ENCODE measurements at regions not wholly inside any gene's neighbourhood (a gene's known extent, or its start where the extent isn't known, plus 50 kb on each side); places are given as distances from the start of the nearest gene placed in this dataset.

DNA sequence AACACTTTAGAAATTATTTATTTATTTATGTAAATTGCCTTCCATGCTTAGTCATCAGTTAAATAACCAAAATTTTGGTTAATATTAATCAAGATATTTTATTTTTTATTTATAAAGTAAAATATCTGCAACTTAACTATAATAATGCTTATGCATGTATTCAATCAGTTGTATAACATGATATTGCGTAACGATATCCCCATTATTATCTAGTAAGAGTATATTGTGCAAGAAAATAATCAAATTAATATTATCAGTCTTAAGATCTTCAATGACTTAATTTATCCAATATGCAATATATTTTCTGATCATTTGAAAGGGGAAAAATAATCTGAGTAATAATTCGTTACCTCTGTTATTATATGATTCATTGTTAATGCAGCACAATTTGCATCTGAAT, 596.7 kb downstream of the GABRG1 start:
- TF ChIP-seq CTCF (IDR thresholded peaks at IDR 0.05) (no peak), EP300 (IDR thresholded peaks at IDR 0.05) (no peak), POLR2A (IDR thresholded peaks at IDR 0.05; ENCODE audit: low read depth) (no peak), POLR2AphosphoS5 (IDR thresholded peaks at IDR 0.05) (no peak)
